RWPE1 (cell line): ENCODE measurements at regions not wholly inside any gene's neighbourhood (a gene's known extent, or its start where the extent isn't known, plus 50 kb on each side); places are given as distances from the start of the nearest gene placed in this dataset.

Experiments
- CTCF ChIA-PET: fragments of 350-600 bp; sonication (Branson Sonifier 250); formaldehyde crosslinking; extraction: SDS; loops from one replicate; lab custom pipeline; 2021; lab: Yijun Ruan, JAX
- POLR2A ChIA-PET: fragments of 400-600 bp; formaldehyde crosslinking; extraction: SDS; loops from one replicate; lab custom pipeline; 2020; ENCODE audit warnings: antibody characterized with exemption; ENCODE audit not compliant: low non-redundant PET; lab: Yijun Ruan, JAX
- DNase-seq: peaks from one replicate; pipeline ENCODE4 v3.0.0; 2012; ENCODE audit warnings: low spot score
- H3K27ac ChIP-seq: fragments of 450-650 bp; 2 replicates; pipeline ENCODE4 v1.5.1; 2017
- TF ChIP-seq, protein P1 (sequence below): fragments of 450-650 bp; conservative IDR thresholded peaks from 2 replicates; pipeline ENCODE4 v1.5.1; 2017; ENCODE audit warnings: low read depth, mild to moderate bottlenecking

DNA sequence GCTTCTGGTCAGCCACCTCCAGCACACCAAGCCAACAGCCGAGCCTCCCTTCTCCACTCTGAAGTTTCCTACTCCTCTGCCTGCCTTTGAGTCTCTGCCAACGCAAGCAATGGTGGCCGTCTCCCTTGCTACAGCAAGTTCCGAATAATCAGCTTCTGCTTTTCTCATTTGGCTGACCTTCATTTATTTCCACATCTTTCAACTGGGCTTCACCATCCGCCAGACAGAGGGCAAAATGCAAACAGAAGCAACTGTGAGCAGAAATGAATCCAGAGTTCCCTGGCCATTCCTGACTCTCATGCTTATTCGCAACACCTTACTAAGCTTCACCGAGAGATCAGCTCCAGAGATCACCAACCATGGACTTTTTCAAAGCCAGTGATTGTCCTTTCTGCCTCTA, 621.0 kb downstream of the NPHP4 start:
- POLR2A ChIA-PET = no interaction called here
- H3K27ac ChIP-seq = no peak overlapping the region
- TF ChIP-seq, protein P1, sequence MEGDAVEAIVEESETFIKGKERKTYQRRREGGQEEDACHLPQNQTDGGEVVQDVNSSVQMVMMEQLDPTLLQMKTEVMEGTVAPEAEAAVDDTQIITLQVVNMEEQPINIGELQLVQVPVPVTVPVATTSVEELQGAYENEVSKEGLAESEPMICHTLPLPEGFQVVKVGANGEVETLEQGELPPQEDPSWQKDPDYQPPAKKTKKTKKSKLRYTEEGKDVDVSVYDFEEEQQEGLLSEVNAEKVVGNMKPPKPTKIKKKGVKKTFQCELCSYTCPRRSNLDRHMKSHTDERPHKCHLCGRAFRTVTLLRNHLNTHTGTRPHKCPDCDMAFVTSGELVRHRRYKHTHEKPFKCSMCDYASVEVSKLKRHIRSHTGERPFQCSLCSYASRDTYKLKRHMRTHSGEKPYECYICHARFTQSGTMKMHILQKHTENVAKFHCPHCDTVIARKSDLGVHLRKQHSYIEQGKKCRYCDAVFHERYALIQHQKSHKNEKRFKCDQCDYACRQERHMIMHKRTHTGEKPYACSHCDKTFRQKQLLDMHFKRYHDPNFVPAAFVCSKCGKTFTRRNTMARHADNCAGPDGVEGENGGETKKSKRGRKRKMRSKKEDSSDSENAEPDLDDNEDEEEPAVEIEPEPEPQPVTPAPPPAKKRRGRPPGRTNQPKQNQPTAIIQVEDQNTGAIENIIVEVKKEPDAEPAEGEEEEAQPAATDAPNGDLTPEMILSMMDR = no peak
- CTCF ChIA-PET = interaction anchor here (0.7 kb wide), 1 partner anchor 9 kb away, joined by 4 read pairs; no protein-coding TSS in a partner anchor
- no peak for DNase-seq

DNA sequence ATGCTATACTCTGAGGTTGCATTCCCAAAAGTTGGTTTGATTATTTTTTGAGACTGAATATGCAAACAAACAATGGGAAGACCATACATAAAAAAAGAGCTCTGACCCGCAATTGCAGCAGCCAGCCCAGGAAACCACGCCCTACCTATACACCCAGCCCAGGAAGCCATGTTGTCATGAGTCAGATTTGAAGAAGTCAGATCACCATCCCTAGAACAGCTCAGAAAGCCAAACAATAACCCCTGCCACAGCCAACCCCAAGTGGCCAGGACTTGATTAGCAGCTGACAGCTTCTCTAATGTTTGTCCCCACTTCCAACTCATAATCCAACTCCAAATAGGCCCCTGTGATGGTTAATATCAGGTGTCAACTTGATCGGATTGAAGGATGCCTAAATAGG, 621.9 kb downstream of the NPHP4 start:
- POLR2A ChIA-PET = no interaction called here
- peak overlapping the region; percentile 42 for H3K27ac ChIP-seq
- TF ChIP-seq, protein P1 = no peak
- DNase-seq = peak; percentile 49
- CTCF ChIA-PET = interaction anchor here (0.6 to 1.3 kb wide), 2 partner anchors 137 to 375 kb away, joined by 3 to 4 read pairs; no protein-coding TSS in a partner anchor

DNA sequence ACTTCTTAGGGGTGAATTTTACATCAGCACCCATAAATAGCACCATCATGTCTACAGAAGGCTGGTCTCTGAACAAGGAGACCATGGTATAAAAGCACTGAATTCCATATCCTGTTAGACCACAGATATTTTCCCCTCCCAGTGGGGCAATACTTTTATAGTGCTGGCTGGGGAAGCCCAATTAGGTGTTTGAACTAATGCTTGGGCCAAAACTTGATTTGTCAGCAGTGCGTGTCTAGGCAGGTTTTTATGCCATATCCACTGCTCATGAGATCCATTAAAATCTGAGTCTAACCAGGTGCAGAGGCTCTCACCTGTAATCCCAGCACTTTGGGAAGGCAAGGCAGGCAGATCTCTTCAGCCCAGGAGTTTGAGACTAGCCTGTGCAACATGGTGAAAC, 623.0 kb downstream of the NPHP4 start:
- H3K27ac ChIP-seq = peak overlapping the region; percentile 42
- ChIA-PET CTCF (no interaction called here), POLR2A (no interaction called here)
- peak; percentile 65 for DNase-seq
- TF ChIP-seq, protein P1 = no peak

DNA sequence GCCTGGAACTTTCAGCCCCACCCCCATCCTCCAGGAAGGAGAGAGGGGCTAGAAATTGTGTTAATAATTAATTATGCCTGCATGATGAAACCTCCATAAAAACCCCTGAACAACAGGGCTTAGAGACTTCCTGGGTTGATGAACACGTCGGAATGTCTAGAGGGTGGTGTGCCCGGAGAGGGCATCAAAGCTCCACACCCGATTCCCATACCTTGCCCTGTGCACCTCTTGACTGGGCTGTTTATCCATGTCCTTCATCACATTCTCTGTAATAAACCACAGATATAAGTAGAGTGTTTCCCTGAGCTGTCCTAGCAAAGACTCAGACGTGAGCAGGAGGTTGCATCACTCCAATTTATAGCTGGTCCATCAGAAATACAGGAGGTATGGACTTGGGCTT, 624.0 kb downstream of the NPHP4 start:
- no peak overlapping the region for H3K27ac ChIP-seq
- no peak for DNase-seq
- POLR2A ChIA-PET = no interaction called here
- TF ChIP-seq, protein P1 = no peak
- CTCF ChIA-PET = interaction anchor here (0.6 kb wide), 1 partner anchor 783 kb away, joined by 3 read pairs; no protein-coding TSS in a partner anchor

DNA sequence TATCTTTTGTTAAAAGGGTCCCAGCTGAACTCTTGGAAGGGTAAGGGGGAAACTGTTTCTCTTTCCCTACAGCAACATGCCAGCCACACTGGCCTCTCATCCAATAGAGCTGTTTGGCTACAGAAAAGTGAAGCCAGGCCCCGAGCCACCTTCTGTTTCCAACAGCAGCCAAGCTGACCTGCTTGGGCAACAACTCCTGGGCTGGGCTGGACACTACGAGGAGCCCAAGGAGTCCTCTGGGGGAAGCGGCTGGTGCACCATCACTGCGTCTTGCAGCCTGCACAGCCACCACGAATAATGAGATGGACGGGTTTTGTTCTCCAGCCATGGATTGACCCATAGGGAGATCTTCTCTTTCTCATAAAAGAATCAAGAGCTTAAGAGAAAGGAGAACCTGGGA, 624.9 kb downstream of the NPHP4 start:
- ChIA-PET CTCF (no interaction called here), POLR2A (no interaction called here)
- TF ChIP-seq, protein P1 = no peak
- H3K27ac ChIP-seq = no peak overlapping the region
- no peak for DNase-seq

DNA sequence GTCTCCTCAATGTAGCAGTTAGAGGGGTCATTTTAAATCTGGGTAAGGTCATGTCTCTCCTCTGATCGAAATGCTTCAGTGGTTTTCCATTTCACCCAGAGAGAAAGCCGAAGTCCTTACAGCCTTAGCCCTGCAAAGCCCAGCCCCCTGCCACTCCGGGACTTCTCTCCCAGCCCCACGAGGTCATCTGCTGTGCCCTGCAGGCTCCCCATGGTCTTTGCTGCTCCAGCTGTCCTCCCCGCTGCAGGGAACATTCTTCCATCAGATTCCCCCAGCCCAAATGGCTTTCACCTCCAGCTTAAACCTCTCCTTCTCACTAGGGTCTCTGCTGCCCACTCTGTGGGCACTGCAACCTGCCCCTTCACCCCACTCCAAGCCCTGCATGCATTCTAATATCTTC, 626.5 kb downstream of the NPHP4 start:
- ChIA-PET CTCF (interaction anchor here (0.7 kb wide), 1 partner anchor 712 kb away, joined by 3 read pairs; no protein-coding TSS in a partner anchor), POLR2A (no interaction called here)
- DNase-seq = no peak
- TF ChIP-seq, protein P1 = no peak
- H3K27ac ChIP-seq = no peak overlapping the region
